Glutamatergic neuron (in vitro differentiated cells): ENCODE measurements at regions not wholly inside any gene's neighbourhood (a gene's known extent, or its start where the extent isn't known, plus 50 kb on each side); places are given as distances from the start of the nearest gene placed in this dataset.

Experiments used
- DNase-seq: peaks from one replicate; pipeline ENCODE4 v3.0.0; 2022
- H3K27ac Mint-ChIP-seq: one replicate; pipeline ENCODE4 v1.8.0; 2020; ENCODE audit warnings: mild to moderate bottlenecking, mixed read lengths, inconsistent platforms; ENCODE audit not compliant: unreplicated experiment
- H3K27me3 Mint-ChIP-seq: one replicate; pipeline ENCODE4 v1.8.0; 2020; ENCODE audit warnings: mild to moderate bottlenecking, moderate library complexity, mixed read lengths, inconsistent platforms; ENCODE audit not compliant: unreplicated experiment
- H3K36me3 Mint-ChIP-seq: one replicate; pipeline ENCODE4 v1.8.0; 2020; ENCODE audit warnings: mild to moderate bottlenecking, mixed read lengths, inconsistent platforms; ENCODE audit not compliant: unreplicated experiment
- H3K4me1 Mint-ChIP-seq: one replicate; pipeline ENCODE4 v1.8.0; 2020; ENCODE audit warnings: mild to moderate bottlenecking, low read depth, mixed read lengths, inconsistent platforms; ENCODE audit not compliant: unreplicated experiment
- H3K4me3 Mint-ChIP-seq: one replicate; pipeline ENCODE4 v1.8.0; 2020; ENCODE audit warnings: mild to moderate bottlenecking, mixed read lengths, inconsistent platforms; ENCODE audit not compliant: unreplicated experiment
- H3K9me3 Mint-ChIP-seq: one replicate; pipeline ENCODE4 v1.8.0; 2020; ENCODE audit warnings: mild to moderate bottlenecking, moderate library complexity, mixed read lengths, inconsistent platforms; ENCODE audit not compliant: unreplicated experiment
- CTCF ChIP-seq: fragments of 200-600 bp; sonication (generic); IDR thresholded peaks from one replicate; pipeline ENCODE4 v1.5.0; 2021; ENCODE audit not compliant: partially characterized antibody, unreplicated experiment

GRCh38 chr15:91400481-91400880 is 300.4 kb downstream of the SV2B start:
- no peak for DNase-seq
- no peak overlapping the region for H3K27ac Mint-ChIP-seq
- H3K36me3 Mint-ChIP-seq: no peaks in the 10 kb centered on the region
- H3K9me3 Mint-ChIP-seq: no peaks in the 10 kb centered on the region
- no peaks in the 10 kb centered on the region for H3K4me1 Mint-ChIP-seq
- no peak for TF ChIP-seq CTCF
- no peak overlapping the region for H3K4me3 Mint-ChIP-seq
- no peaks in the 10 kb centered on the region for H3K27me3 Mint-ChIP-seq

GRCh38 chr15:91407269-91407889 is 307.3 kb downstream of the SV2B start:
- Mint-ChIP-seq H3K4me3 (no peak overlapping the region), H3K9me3 (no peaks in the 10 kb centered on the region), H3K27ac (no peak overlapping the region), H3K27me3 (no peaks in the 10 kb centered on the region), H3K4me1 (no peaks in the 10 kb centered on the region), H3K36me3 (no peaks in the 10 kb centered on the region)
- no peak for TF ChIP-seq CTCF
- no peak for DNase-seq

- Mint-ChIP-seq H3K27me3 (no peaks in the 10 kb centered on the region), H3K27ac (no peak overlapping the region), H3K4me1 (no peaks in the 10 kb centered on the region), H3K36me3 (no peaks in the 10 kb centered on the region), H3K9me3 (no peaks in the 10 kb centered on the region), H3K4me3 (no peak overlapping the region)
- no peak for TF ChIP-seq CTCF
- DNase-seq: no peak
These were observed 308.5 kb downstream of the SV2B start for GRCh38 chr15:91408476-91409076.

DNA sequence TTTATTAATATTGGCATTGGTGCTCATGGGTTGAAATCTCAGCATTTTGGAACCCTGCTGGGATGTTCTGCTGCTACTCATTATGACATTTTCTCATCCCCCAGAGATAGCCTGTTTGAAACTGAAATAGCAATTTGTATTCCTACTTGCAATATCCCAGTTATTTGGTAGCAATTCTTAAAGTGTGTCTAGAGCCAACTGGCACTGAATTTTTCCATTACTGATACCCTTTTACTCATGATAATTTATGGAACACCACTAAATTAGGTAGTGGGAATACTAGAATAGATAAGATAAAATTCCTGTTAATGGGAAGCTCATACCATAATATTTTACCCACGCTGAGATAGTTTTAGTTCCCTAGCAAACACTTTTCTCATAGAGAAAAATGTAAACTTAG is 309.3 kb downstream of the SV2B start:
- no peaks in the 10 kb centered on the region for H3K9me3 Mint-ChIP-seq
- H3K27me3 Mint-ChIP-seq: no peaks in the 10 kb centered on the region
- no peak overlapping the region for H3K4me3 Mint-ChIP-seq
- no peaks in the 10 kb centered on the region for H3K36me3 Mint-ChIP-seq
- DNase-seq: no peak
- no peak overlapping the region for H3K27ac Mint-ChIP-seq
- no peaks in the 10 kb centered on the region for H3K4me1 Mint-ChIP-seq
- no peak for TF ChIP-seq CTCF

GRCh38 chr15:91411586-91411985 is 311.5 kb downstream of the SV2B start:
- Mint-ChIP-seq H3K9me3 (no peaks in the 10 kb centered on the region), H3K36me3 (no peaks in the 10 kb centered on the region), H3K4me3 (no peak overlapping the region), H3K27me3 (no peaks in the 10 kb centered on the region), H3K4me1 (no peaks in the 10 kb centered on the region), H3K27ac (no peak overlapping the region)
- no peak for TF ChIP-seq CTCF
- no peak for DNase-seq
